B cell (primary cell): ENCODE measurements at regions not wholly inside any gene's neighbourhood (a gene's known extent, or its start where the extent isn't known, plus 50 kb on each side); places are given as distances from the start of the nearest gene placed in this dataset.

Experiments used
- CTCF ChIP-seq: fragments of 200-600 bp; IDR thresholded peaks from one replicate; pipeline ENCODE4 v1.8.0; 2022; ENCODE audit warnings: antibody characterized with exemption, mild to moderate bottlenecking
- EZH2 ChIP-seq: IDR thresholded peaks from 2 replicates; pipeline ENCODE4 v1.6.1; 2012; ENCODE audit warnings: borderline replicate concordance, low read depth, mild to moderate bottlenecking, moderate library complexity, low read length; ENCODE audit not compliant: insufficient read depth, poor library complexity, severe bottlenecking

- no peak for TF ChIP-seq CTCF
- no peak for TF ChIP-seq EZH2
These were observed 679.3 kb upstream of the ALCAM start for GRCh38 chr3:104687362-104687761.
